ENCODE measurements at regions not wholly inside any gene's neighbourhood (a gene's known extent, or its start where the extent isn't known, plus 50 kb on each side); places are given as distances from the start of the nearest gene placed in this dataset.

DNA sequence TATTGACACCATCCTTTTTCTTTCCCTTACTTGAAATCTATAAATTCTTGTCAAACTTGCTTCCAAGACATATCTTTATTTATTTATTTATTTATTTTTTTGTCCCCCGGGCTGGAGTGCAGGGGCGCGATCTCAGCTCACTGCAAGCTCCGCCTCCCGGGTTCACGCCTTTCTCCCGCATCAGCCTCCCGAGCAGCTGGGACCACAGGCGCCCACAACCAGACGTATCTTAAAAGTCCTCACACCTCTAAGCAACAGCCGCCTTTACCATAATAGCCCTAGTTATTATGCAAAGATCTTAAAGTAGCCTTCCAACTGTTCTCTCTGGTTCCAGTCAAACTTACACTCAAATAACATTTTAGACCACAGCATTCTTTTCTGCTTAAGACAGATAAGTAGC lies 657.0 kb upstream of the B3GAT1 start:
- no peaks in the 10 kb centered on the region for H3K9me3 ChIP-seq
- no peak overlapping the region for H3K4me3 ChIP-seq
- H3K4me1 ChIP-seq = no peaks in the 10 kb centered on the region
- no peaks in the 10 kb centered on the region for H3K36me3 ChIP-seq
- intact Hi-C loops (cut with DNase I; ENCODE audit: low total_unique reads) = no loop called here
- H3K27me3 ChIP-seq = no peaks in the 10 kb centered on the region
- TF ChIP-seq, protein P1, sequence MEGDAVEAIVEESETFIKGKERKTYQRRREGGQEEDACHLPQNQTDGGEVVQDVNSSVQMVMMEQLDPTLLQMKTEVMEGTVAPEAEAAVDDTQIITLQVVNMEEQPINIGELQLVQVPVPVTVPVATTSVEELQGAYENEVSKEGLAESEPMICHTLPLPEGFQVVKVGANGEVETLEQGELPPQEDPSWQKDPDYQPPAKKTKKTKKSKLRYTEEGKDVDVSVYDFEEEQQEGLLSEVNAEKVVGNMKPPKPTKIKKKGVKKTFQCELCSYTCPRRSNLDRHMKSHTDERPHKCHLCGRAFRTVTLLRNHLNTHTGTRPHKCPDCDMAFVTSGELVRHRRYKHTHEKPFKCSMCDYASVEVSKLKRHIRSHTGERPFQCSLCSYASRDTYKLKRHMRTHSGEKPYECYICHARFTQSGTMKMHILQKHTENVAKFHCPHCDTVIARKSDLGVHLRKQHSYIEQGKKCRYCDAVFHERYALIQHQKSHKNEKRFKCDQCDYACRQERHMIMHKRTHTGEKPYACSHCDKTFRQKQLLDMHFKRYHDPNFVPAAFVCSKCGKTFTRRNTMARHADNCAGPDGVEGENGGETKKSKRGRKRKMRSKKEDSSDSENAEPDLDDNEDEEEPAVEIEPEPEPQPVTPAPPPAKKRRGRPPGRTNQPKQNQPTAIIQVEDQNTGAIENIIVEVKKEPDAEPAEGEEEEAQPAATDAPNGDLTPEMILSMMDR (IDR thresholded peaks at IDR 0.05) = no peak
- no peak for TF ChIP-seq POLR2A (IDR thresholded peaks at IDR 0.05)
- DNase-seq = no peak
- H3K27ac ChIP-seq = no peak overlapping the region

DNA sequence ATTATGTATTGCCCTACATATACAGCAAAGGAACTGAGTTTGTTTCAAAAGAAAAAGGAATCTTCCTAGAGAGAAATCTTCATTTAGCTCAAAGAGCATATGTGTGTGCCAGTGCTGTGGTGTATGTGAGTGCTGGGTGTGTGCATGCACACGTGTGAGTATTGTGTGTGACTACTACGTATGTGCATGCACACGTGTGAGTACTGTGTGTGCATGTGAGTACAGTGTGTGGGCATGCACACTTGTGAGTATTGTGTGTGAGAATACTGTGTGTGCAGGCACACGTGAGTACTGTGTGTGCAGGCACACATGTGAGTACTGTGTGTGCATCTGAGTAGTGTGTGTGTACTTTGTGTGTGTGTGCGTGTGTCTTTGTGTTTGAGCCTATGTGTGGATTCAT lies 651.0 kb upstream of the B3GAT1 start:
- Histone ChIP-seq H3K4me3 (no peak overlapping the region), H3K27ac (no peak overlapping the region), H3K9me3 (no peaks in the 10 kb centered on the region), H3K36me3 (no peaks in the 10 kb centered on the region), H3K4me1 (no peaks in the 10 kb centered on the region), H3K27me3 (no peaks in the 10 kb centered on the region)
- DNase-seq = no peak
- intact Hi-C loops (cut with DNase I; ENCODE audit: low total_unique reads) = no loop called here
- TF ChIP-seq, protein P1 (IDR thresholded peaks at IDR 0.05) = no peak
- no peak for TF ChIP-seq POLR2A (IDR thresholded peaks at IDR 0.05)

DNA sequence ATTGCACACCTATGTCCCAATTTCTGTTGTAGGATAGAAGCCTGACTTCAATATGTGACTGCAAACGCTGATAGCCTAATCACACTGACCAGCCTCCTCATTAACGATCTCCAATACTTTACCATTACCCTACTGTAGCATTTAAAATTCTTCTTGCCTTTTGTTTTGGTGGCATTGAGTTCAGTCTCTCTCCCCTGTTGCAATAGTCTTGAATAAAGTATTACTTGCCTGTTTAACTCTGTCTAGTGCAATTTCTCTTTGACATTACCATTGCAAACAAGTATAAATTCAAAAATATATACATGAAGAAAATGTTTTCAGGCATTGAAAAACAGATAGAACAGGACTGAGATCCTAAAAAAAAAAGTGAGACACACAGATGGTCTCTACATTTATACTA lies 649.1 kb upstream of the B3GAT1 start:
- no peak for DNase-seq
- Histone ChIP-seq H3K27me3 (no peaks in the 10 kb centered on the region), H3K4me3 (no peak overlapping the region), H3K9me3 (no peaks in the 10 kb centered on the region), H3K27ac (no peak overlapping the region), H3K36me3 (no peaks in the 10 kb centered on the region), H3K4me1 (no peaks in the 10 kb centered on the region)
- TF ChIP-seq POLR2A (IDR thresholded peaks at IDR 0.05) = no peak
- TF ChIP-seq, protein P1 (IDR thresholded peaks at IDR 0.05) = no peak
- intact Hi-C loops (cut with DNase I; ENCODE audit: low total_unique reads) = no loop called here

DNA sequence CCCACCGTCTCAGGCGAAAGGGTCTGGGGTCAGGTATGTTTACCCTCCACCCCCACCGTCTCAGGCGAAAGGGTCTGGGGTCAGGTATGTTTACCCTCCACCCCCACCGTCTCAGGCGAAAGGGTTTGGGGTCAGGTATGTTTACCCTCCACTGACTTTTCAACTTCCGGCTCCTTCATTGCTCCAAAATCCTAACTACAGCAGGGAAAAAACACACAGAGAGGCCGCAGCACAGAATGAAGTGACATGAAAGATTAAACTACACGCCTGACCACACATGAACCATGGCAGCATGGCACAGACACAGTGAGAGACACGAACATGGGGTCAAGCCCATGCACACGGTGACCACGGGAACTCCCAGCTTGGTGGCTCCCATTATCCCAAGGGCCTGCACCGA lies 634.9 kb upstream of the B3GAT1 start:
- Histone ChIP-seq H3K9me3 (no peaks in the 10 kb centered on the region), H3K36me3 (no peaks in the 10 kb centered on the region), H3K27me3 (no peaks in the 10 kb centered on the region), H3K27ac (no peak overlapping the region), H3K4me3 (no peak overlapping the region), H3K4me1 (no peaks in the 10 kb centered on the region)
- DNase-seq = no peak
- intact Hi-C loops (cut with DNase I; ENCODE audit: low total_unique reads) = no loop called here
- TF ChIP-seq, protein P1 (IDR thresholded peaks at IDR 0.05) = no peak
- no peak for TF ChIP-seq POLR2A (IDR thresholded peaks at IDR 0.05)

DNA sequence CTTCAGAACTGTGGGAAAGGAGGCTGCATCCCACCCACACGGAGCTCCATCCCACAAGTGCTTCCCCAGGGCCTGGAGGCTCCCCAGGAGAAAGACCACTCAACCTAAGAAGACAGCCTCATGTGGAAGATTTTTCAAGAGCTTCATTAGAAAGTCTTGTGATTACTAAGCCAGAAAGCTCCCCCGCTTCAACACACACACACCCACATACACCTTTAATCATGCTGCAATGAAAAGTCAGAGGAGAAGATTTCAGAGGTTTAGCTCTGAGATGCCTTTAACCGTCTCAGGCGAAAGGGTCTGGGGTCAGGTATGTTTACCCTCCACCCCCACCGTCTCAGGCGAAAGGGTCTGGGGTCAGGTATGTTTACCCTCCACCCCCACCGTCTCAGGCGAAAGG lies 634.5 kb upstream of the B3GAT1 start:
- Histone ChIP-seq H3K4me3 (no peak overlapping the region), H3K27ac (no peak overlapping the region), H3K4me1 (no peaks in the 10 kb centered on the region), H3K36me3 (no peaks in the 10 kb centered on the region), H3K27me3 (no peaks in the 10 kb centered on the region), H3K9me3 (no peaks in the 10 kb centered on the region)
- intact Hi-C loops (cut with DNase I; ENCODE audit: low total_unique reads) = no loop called here
- no peak for TF ChIP-seq POLR2A (IDR thresholded peaks at IDR 0.05)
- TF ChIP-seq, protein P1 (IDR thresholded peaks at IDR 0.05) = no peak
- DNase-seq = no peak

Data from uterus (tissue), 3 donors.